C1 segment of cervical spinal cord (tissue), 14 donors: ENCODE measurements at regions not wholly inside any gene's neighbourhood (a gene's known extent, or its start where the extent isn't known, plus 50 kb on each side); places are given as distances from the start of the nearest gene placed in this dataset.

Experiments
- DNase-seq, 14 donors: peaks; one replicate each; lab custom pipeline; 2025; lab: John Stamatoyannopoulos, UW

- no peak for DNase-seq
Observed at GRCh38 chr13:111968336-111969010, 98.5 kb upstream of the SOX1 start.

GRCh38 chr13:111969551-111970135 lies 97.3 kb upstream of the SOX1 start:
- DNase-seq = no peak

GRCh38 chr13:111970494-111971141 lies 96.3 kb upstream of the SOX1 start:
- DNase-seq = no peak

- no peak for DNase-seq
Observed at GRCh38 chr13:111971891-111972780, 94.8 kb upstream of the SOX1 start.

- no peak for DNase-seq
Observed at GRCh38 chr13:111973186-111973585, 93.8 kb upstream of the SOX1 start.

- no peak for DNase-seq
Observed at GRCh38 chr13:111973605-111974340, 93.2 kb upstream of the SOX1 start.

GRCh38 chr13:111974341-111974640 lies 92.7 kb upstream of the SOX1 start:
- no peak for DNase-seq

- no peak for DNase-seq
Observed at GRCh38 chr13:111975539-111976473, 91.1 kb upstream of the SOX1 start.

- DNase-seq = no peak
Observed at GRCh38 chr13:111976474-111977178, 90.3 kb upstream of the SOX1 start.

- no peak for DNase-seq
Observed at GRCh38 chr13:111977179-111977506, 89.8 kb upstream of the SOX1 start.

GRCh38 chr13:111978546-111978945 lies 88.4 kb upstream of the SOX1 start:
- peak in 2 of 14 donors; percentile 6 to 12 for DNase-seq

GRCh38 chr13:111980146-111980929 lies 86.6 kb upstream of the SOX1 start:
- no peak for DNase-seq

GRCh38 chr13:111981006-111981405 lies 85.9 kb upstream of the SOX1 start:
- no peak for DNase-seq

- DNase-seq = no peak
Observed at GRCh38 chr13:111981446-111982165, 85.3 kb upstream of the SOX1 start.

GRCh38 chr13:111984349-111984748 lies 82.6 kb upstream of the SOX1 start:
- no peak for DNase-seq

- DNase-seq = no peak
Observed at GRCh38 chr13:111990362-111990761, 76.6 kb upstream of the SOX1 start.

GRCh38 chr13:111992911-111993310 lies 74.0 kb upstream of the SOX1 start:
- no peak for DNase-seq

- DNase-seq = no peak
Observed at GRCh38 chr13:111993691-111994090, 73.3 kb upstream of the SOX1 start.
